Gastroesophageal sphincter (tissue), 4 donors: ENCODE measurements at regions not wholly inside any gene's neighbourhood (a gene's known extent, or its start where the extent isn't known, plus 50 kb on each side); places are given as distances from the start of the nearest gene placed in this dataset.

Source experiments
- ATAC-seq: fragments of 150-250 bp; one replicate; pipeline ENCODE4 v1.9.1; 2016; ENCODE audit warnings: mild to moderate bottlenecking, moderate library complexity
- H3K27ac ChIP-seq, 4 donors: fragments of 200-600 bp; sonication (generic) in 3 of 4; 1 replicate in 3 of 4; 2 replicates in 1 of 4; pipeline ENCODE4 v1.5.1; 2016 to 2019
- H3K27me3 ChIP-seq: fragments of 200-600 bp; sonication (generic); one replicate; pipeline ENCODE4 v1.5.1; 2019
- H3K36me3 ChIP-seq, 2 donors: fragments of 200-600 bp; sonication (generic); one replicate each; pipeline ENCODE4 v1.5.1; 2019; ENCODE audit warnings: control low read depth in 1 of 2
- H3K4me1 ChIP-seq, 3 donors: fragments of 200-600 bp; sonication (generic); 1 replicate in 2 of 3; 2 replicates in 1 of 3; pipeline ENCODE4 v1.5.1; 2016 to 2019; ENCODE audit warnings: control low read depth in 2 of 3
- H3K4me3 ChIP-seq, 2 donors: fragments of 200-600 bp; sonication (generic); one replicate each; pipeline ENCODE4 v1.5.1; 2019; ENCODE audit warnings: mild to moderate bottlenecking in 1 of 2, moderate library complexity in 1 of 2
- H3K9me3 ChIP-seq, 3 donors: fragments of 200-600 bp; sonication (generic); one replicate each; pipeline ENCODE4 v1.5.1; 2017 to 2019; ENCODE audit warnings: control low read depth in 2 of 3
- EP300 ChIP-seq: sonication (generic); formaldehyde crosslinking; IDR thresholded peaks from one replicate; pipeline ENCODE4 v1.6.1; 2017; ENCODE audit warnings: antibody characterized with exemption, mild to moderate bottlenecking
- POLR2A ChIP-seq, 2 donors: fragments of 450-650 bp; IDR thresholded peaks; one replicate each; pipeline ENCODE4 v1.6.1; 2017; ENCODE audit warnings: antibody characterized with exemption in 2 of 2, mild to moderate bottlenecking in 2 of 2, moderate library complexity in 1 of 2
- POLR2AphosphoS5 ChIP-seq: sonication (generic); formaldehyde crosslinking; IDR thresholded peaks from one replicate; pipeline ENCODE4 v1.6.1; 2017; ENCODE audit warnings: antibody characterized with exemption
- WGBS, 2 donors: methylation state at CpG; one replicate each; pipeline ENCODE4 v1.1.5; 2018; ENCODE audit warnings: low coverage in 1 of 2; 5-methylcytosine and 5-hydroxymethylcytosine counted together
- TF ChIP-seq, protein P1 (sequence below), 4 experiments: fragments of 200-600 bp in 2 of 4; fragments of 450-650 bp in 2 of 4; sonication (generic) in 1 of 4; IDR thresholded peaks; one replicate each; pipeline ENCODE4 v1.5.1; 2017 to 2019; ENCODE audit warnings: antibody characterized with exemption in 4 of 4, mild to moderate bottlenecking in 2 of 4, moderate library complexity in 2 of 4

DNA sequence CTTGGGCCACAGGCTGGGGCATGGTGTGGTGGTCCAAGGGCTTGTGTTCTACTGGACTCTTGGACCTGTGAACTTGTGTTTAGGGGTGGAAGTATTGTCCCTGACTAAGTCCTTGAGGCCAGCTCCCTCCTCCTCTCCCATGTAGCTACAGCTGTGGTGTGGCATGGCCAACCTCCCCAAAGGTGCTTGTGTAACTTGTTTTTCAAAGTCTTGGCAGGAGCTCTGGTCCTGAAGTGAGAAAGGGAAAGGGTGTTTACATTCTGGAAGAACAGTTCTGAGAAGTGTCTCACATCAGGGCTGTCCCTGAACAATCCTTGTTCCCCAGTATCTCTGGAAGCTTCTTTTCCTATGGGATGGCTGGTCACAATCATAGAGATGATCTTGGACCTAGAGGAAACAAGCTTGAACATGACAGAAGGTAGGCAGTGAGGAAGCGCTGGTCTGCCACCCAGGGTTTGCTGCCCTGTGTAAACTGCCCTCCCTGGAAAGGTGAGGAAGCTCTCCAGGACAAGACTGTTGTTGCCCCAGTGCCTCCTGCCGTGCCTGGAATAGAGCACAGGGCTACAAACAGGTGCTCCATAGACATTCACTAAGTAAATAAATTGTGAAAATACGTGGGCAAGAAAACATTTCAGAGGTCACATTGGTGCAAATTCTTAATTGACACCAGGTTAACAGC is 64.6 kb upstream of the KLF9 start:
- 50% methylated on average over 3 of the region's 3 CpGs; no CpG with 5 or more reads in 1 of the 2 donors for WGBS, 2 donors
- Histone ChIP-seq H3K4me1 (peaks cover 42 to 93% (median 63%) of the 10 kb centered on the region in 3 donors), H3K9me3 (no peaks in the 10 kb centered on the region), H3K36me3 (no peaks in the 10 kb centered on the region), H3K27ac (peak overlapping the region; percentile 87 to 98 (median 91)), H3K4me3 (peak overlapping the region in 1 of 2 donors; percentile 34), H3K27me3 (no peaks in the 10 kb centered on the region)
- TF ChIP-seq, protein P1, sequence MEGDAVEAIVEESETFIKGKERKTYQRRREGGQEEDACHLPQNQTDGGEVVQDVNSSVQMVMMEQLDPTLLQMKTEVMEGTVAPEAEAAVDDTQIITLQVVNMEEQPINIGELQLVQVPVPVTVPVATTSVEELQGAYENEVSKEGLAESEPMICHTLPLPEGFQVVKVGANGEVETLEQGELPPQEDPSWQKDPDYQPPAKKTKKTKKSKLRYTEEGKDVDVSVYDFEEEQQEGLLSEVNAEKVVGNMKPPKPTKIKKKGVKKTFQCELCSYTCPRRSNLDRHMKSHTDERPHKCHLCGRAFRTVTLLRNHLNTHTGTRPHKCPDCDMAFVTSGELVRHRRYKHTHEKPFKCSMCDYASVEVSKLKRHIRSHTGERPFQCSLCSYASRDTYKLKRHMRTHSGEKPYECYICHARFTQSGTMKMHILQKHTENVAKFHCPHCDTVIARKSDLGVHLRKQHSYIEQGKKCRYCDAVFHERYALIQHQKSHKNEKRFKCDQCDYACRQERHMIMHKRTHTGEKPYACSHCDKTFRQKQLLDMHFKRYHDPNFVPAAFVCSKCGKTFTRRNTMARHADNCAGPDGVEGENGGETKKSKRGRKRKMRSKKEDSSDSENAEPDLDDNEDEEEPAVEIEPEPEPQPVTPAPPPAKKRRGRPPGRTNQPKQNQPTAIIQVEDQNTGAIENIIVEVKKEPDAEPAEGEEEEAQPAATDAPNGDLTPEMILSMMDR (IDR thresholded peaks at IDR 0.05), result no peak
- TF ChIP-seq POLR2A (IDR thresholded peaks at IDR 0.05), result peak; percentile 25 to 43
- peak; percentile 83 for TF ChIP-seq EP300
- TF ChIP-seq POLR2AphosphoS5, result peak; percentile 99
- ATAC-seq, result peak; percentile 64

DNA sequence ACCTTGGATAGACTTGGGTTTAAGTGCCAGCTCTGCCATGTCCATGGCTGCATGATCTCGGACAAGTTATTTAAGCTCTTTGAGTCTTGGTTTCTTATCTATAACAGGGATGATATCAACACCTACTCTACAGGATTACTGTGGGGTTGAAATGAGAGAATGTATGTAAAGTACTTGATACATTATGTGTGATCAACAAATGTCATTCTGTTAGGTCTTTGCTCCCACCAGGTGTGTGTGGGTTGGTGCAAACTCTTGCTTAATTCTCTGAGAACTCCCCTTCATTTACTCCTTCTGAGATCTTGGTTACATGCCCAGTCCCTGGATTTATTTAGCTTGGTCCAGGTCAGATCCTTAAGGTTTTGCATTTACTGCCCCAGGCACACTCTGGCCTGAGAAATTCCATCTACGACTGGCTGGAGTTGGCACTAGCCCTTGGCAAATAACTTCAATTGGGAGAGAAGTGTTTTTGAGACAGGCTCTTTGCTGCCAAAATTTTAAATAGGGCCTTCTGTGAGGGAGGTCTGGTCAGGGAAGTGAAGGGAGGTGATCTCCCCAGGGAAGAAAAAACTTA is 63.5 kb upstream of the KLF9 start:
- WGBS, 2 donors, result 18 to 49% methylated on average over 2 of the region's 2 CpGs
- Histone ChIP-seq H3K4me3 (no peak overlapping the region), H3K9me3 (no peaks in the 10 kb centered on the region), H3K27me3 (no peaks in the 10 kb centered on the region), H3K27ac (peak overlapping the region; percentile 87 to 98 (median 91)), H3K4me1 (peaks cover 39 to 89% (median 63%) of the 10 kb centered on the region in 3 donors), H3K36me3 (no peaks in the 10 kb centered on the region)
- ATAC-seq, result no peak
- TF ChIP-seq EP300 (peak; percentile 53), POLR2AphosphoS5 (peak; percentile 83)
- TF ChIP-seq, protein P1 (IDR thresholded peaks at IDR 0.05), result no peak

GRCh38 chr9:70477146-70477745 is 62.8 kb upstream of the KLF9 start:
- peaks cover 39 to 89% (median 60%) of the 10 kb centered on the region in 3 donors for H3K4me1 ChIP-seq
- 70 to 78% methylated on average over 5 of the region's 5 CpGs for WGBS, 2 donors
- H3K36me3 ChIP-seq, result no peaks in the 10 kb centered on the region
- no peaks in the 10 kb centered on the region for H3K9me3 ChIP-seq
- H3K27me3 ChIP-seq, result no peaks in the 10 kb centered on the region
- no peak for ATAC-seq
- peak overlapping the region; percentile 87 to 98 (median 91) for H3K27ac ChIP-seq
- TF ChIP-seq POLR2AphosphoS5 (no peak), POLR2A (IDR thresholded peaks at IDR 0.05) (no peak), EP300 (no peak)
- TF ChIP-seq, protein P1 (IDR thresholded peaks at IDR 0.05), result no peak
- H3K4me3 ChIP-seq, result no peak overlapping the region

DNA sequence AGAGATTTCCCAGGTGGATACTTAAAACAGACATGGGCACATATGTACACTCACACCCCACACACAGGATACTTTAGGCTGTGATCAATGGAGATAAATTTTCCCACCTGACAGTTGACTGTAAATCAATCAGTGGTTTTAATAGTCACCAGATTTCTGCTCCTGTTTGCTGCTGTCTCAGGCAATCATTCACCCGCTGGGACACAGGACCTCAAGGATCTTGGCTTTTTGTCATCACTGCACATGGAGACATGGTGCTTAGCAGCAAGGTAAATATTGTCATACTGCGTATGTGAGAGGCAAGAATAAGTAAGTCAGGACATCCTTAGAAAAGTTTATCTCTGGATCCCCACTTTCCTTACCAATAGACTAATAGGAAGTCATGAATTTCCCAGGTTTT is 60.8 kb upstream of the KLF9 start:
- Histone ChIP-seq H3K4me1 (peaks cover 34 to 88% (median 56%) of the 10 kb centered on the region in 3 donors), H3K4me3 (no peak overlapping the region), H3K27ac (peak overlapping the region; percentile 80 to 98 (median 91)), H3K36me3 (no peaks in the 10 kb centered on the region), H3K9me3 (no peaks in the 10 kb centered on the region), H3K27me3 (no peaks in the 10 kb centered on the region)
- ATAC-seq, result no peak
- 27 to 74% methylated on average over 2 of the region's 2 CpGs for WGBS, 2 donors
- TF ChIP-seq EP300 (no peak), POLR2A (IDR thresholded peaks at IDR 0.05) (no peak)

GRCh38 chr9:70474413-70474812 is 60.0 kb upstream of the KLF9 start:
- 93% methylated on average over 2 of the region's 2 CpGs; no CpG with 5 or more reads in 1 of the 2 donors for WGBS, 2 donors

More at GRCh38 chr9:70474413-70474812, 60.0 kb upstream of the KLF9 start:
- no peak overlapping the region for H3K4me3 ChIP-seq
- H3K4me1 ChIP-seq, result peaks cover 29 to 88% (median 48%) of the 10 kb centered on the region in 3 donors
- no peaks in the 10 kb centered on the region for H3K27me3 ChIP-seq
- H3K27ac ChIP-seq, result peak overlapping the region; percentile 80 to 98 (median 91)
- no peak for ATAC-seq
- no peaks in the 10 kb centered on the region for H3K36me3 ChIP-seq
- no peak for TF ChIP-seq POLR2A (IDR thresholded peaks at IDR 0.05)
- TF ChIP-seq, protein P1 (IDR thresholded peaks at IDR 0.05), result no peak
- TF ChIP-seq EP300, result no peak
- no peak for TF ChIP-seq POLR2AphosphoS5
- no peaks in the 10 kb centered on the region for H3K9me3 ChIP-seq
